ENCODE measurements at regions not wholly inside any gene's neighbourhood (a gene's known extent, or its start where the extent isn't known, plus 50 kb on each side); places are given as distances from the start of the nearest gene placed in this dataset.

DNA sequence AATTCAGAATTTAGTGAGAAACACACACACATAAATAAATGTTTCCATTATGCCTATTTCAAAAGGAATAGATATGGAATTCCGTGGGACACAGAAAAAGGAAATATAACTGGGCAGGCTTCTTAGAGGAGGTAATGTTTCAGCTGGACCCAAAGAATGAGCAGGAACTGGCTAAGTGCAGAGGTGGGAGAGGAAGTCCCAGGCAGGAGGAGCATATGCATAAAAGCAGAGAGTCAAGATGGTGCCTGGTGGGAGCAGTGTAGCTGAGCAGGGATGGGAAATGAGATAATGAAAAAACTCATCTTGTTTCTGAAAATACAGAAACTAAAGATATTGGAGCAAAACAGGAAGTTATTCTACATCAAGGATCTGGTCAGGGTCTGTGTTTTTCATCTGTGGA, 115.2 kb upstream of the MAGI3 start:
- Histone ChIP-seq H3K27me3 (ENCODE audit: control insufficient read depth, insufficient read depth, low read length) (no peaks in the 10 kb centered on the region), H3K9ac (no peak overlapping the region), H3K9me3 (ENCODE audit: control insufficient read depth, low read length) (no peaks in the 10 kb centered on the region), H3K36me3 (ENCODE audit: control insufficient read depth, insufficient read depth, low read length) (no peaks in the 10 kb centered on the region), H3K4me1 (no peaks in the 10 kb centered on the region), H3K79me2 (no peaks in the 10 kb centered on the region), H2AFZ (no peak overlapping the region), H3K4me3 (ENCODE audit: low read depth, low read length) (no peak overlapping the region), H3K4me2 (ENCODE audit: low read length) (no peak overlapping the region), H3K27ac (no peak overlapping the region)
- TF ChIP-seq, protein P1, sequence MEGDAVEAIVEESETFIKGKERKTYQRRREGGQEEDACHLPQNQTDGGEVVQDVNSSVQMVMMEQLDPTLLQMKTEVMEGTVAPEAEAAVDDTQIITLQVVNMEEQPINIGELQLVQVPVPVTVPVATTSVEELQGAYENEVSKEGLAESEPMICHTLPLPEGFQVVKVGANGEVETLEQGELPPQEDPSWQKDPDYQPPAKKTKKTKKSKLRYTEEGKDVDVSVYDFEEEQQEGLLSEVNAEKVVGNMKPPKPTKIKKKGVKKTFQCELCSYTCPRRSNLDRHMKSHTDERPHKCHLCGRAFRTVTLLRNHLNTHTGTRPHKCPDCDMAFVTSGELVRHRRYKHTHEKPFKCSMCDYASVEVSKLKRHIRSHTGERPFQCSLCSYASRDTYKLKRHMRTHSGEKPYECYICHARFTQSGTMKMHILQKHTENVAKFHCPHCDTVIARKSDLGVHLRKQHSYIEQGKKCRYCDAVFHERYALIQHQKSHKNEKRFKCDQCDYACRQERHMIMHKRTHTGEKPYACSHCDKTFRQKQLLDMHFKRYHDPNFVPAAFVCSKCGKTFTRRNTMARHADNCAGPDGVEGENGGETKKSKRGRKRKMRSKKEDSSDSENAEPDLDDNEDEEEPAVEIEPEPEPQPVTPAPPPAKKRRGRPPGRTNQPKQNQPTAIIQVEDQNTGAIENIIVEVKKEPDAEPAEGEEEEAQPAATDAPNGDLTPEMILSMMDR (IDR thresholded peaks at IDR 0.05), result no peak

DNA sequence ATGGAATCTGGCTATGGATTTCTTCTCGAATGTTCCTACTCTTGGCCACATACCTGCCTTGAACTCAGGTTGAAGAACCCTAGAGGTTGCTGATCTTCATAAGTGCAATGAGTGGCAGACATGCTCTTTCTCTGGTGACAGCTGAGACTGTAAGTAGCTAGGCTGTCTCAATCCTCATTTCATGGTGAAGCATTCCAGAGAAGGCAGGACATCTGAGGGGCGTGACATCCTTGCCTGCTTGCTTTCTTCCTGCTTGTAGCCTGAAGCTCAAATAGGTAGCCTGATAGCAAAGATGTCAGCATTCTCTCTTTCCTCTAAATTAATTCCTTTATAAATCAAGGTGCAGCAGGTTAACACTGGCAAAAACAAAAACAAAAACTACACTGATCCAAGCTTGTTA, 114.6 kb upstream of the MAGI3 start:
- Histone ChIP-seq H3K9ac (no peak overlapping the region), H3K27me3 (ENCODE audit: control insufficient read depth, insufficient read depth, low read length) (no peaks in the 10 kb centered on the region), H3K27ac (no peak overlapping the region), H3K36me3 (ENCODE audit: control insufficient read depth, insufficient read depth, low read length) (no peaks in the 10 kb centered on the region), H3K4me2 (ENCODE audit: low read length) (no peak overlapping the region), H2AFZ (no peak overlapping the region), H3K4me1 (no peaks in the 10 kb centered on the region), H3K4me3 (ENCODE audit: low read depth, low read length) (no peak overlapping the region), H3K79me2 (no peaks in the 10 kb centered on the region), H3K9me3 (ENCODE audit: control insufficient read depth, low read length) (no peaks in the 10 kb centered on the region)
- TF ChIP-seq, protein P1 (IDR thresholded peaks at IDR 0.05), result no peak

DNA sequence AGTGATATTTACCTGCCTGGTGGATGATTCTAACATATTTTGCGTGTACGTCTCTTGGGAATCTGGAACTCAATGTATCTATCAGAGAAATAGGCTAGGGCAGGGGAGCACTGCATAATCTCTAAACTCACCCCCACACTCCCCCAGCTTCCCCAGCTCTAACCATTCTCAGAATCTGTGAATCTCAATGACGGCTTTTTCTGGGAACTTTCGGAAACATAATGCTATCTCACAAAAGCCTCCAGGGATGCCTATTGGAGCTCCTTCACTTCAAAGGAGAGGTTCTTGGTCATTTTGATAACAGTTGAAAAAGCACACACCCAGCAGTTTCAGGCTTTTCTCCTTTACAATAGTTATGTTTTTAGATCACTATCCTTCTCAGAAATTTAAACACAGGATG, 113.8 kb upstream of the MAGI3 start:
- Histone ChIP-seq H3K9me3 (ENCODE audit: control insufficient read depth, low read length) (no peaks in the 10 kb centered on the region), H3K27ac (no peak overlapping the region), H3K79me2 (no peaks in the 10 kb centered on the region), H3K4me2 (ENCODE audit: low read length) (no peak overlapping the region), H2AFZ (no peak overlapping the region), H3K4me3 (ENCODE audit: low read depth, low read length) (no peak overlapping the region), H3K9ac (no peak overlapping the region), H3K4me1 (no peaks in the 10 kb centered on the region), H3K36me3 (ENCODE audit: control insufficient read depth, insufficient read depth, low read length) (no peaks in the 10 kb centered on the region), H3K27me3 (ENCODE audit: control insufficient read depth, insufficient read depth, low read length) (no peaks in the 10 kb centered on the region)
- TF ChIP-seq, protein P1 (IDR thresholded peaks at IDR 0.05), result no peak

DNA sequence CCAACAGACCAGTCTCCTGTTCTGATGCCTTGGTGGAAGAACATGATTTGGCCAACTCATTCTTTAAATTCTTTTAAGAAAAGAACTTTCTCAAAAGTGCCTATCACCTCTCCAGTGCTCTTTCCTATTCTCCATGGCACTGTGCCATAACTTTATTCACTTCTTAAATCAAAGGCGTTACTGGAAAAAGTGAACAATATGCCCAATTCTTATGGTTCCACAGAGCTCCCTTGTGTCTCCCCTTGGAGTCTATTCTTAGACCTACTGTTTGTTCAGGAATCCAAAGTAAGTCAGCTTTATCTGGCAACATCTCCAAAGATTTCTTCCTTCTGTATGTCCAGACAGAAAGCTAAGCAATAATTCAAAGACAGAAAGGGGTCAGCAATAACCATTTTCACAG, 111.9 kb upstream of the MAGI3 start:
- H3K79me2 ChIP-seq, result no peaks in the 10 kb centered on the region
- H2AFZ ChIP-seq, result no peak overlapping the region
- H3K36me3 ChIP-seq (ENCODE audit: control insufficient read depth, insufficient read depth, low read length), result no peaks in the 10 kb centered on the region
- no peak overlapping the region for H3K4me2 ChIP-seq (ENCODE audit: low read length)
- no peak overlapping the region for H3K27ac ChIP-seq
- TF ChIP-seq, protein P1 (IDR thresholded peaks at IDR 0.05), result no peak
- no peak overlapping the region for H3K4me3 ChIP-seq (ENCODE audit: low read depth, low read length)
- H3K4me1 ChIP-seq, result no peaks in the 10 kb centered on the region
- no peaks in the 10 kb centered on the region for H3K27me3 ChIP-seq (ENCODE audit: control insufficient read depth, insufficient read depth, low read length)
- no peak overlapping the region for H3K9ac ChIP-seq
- no peaks in the 10 kb centered on the region for H3K9me3 ChIP-seq (ENCODE audit: control insufficient read depth, low read length)

DNA sequence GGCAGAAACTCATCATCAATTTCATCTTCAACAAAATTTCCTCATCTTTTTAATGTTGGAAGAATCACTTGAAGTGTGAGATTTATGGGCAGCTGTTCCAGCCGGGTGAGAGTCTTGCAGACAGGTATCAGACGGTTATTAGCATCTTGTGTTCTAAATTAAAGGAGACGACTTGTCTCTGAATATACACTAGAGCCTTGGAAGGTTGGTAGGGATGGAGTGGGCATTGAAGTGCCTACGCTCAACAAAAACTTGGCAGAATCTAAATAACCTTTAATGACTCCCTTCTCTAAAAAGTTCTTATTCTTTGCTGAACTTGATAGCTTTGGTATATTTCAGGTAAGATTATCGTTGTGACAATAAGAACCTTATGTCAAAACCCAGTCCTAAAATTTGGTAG, 111.5 kb upstream of the MAGI3 start:
- H2AFZ ChIP-seq, result no peak overlapping the region
- no peak overlapping the region for H3K4me3 ChIP-seq (ENCODE audit: low read depth, low read length)
- no peak overlapping the region for H3K27ac ChIP-seq
- H3K4me2 ChIP-seq (ENCODE audit: low read length), result no peak overlapping the region
- H3K36me3 ChIP-seq (ENCODE audit: control insufficient read depth, insufficient read depth, low read length), result no peaks in the 10 kb centered on the region
- TF ChIP-seq, protein P1 (IDR thresholded peaks at IDR 0.05), result no peak
- no peaks in the 10 kb centered on the region for H3K4me1 ChIP-seq
- no peaks in the 10 kb centered on the region for H3K9me3 ChIP-seq (ENCODE audit: control insufficient read depth, low read length)
- H3K9ac ChIP-seq, result no peak overlapping the region
- no peaks in the 10 kb centered on the region for H3K79me2 ChIP-seq
- H3K27me3 ChIP-seq (ENCODE audit: control insufficient read depth, insufficient read depth, low read length), result no peaks in the 10 kb centered on the region
